ENCODE measurements at regions not wholly inside any gene's neighbourhood (a gene's known extent, or its start where the extent isn't known, plus 50 kb on each side); places are given as distances from the start of the nearest gene placed in this dataset.

DNA sequence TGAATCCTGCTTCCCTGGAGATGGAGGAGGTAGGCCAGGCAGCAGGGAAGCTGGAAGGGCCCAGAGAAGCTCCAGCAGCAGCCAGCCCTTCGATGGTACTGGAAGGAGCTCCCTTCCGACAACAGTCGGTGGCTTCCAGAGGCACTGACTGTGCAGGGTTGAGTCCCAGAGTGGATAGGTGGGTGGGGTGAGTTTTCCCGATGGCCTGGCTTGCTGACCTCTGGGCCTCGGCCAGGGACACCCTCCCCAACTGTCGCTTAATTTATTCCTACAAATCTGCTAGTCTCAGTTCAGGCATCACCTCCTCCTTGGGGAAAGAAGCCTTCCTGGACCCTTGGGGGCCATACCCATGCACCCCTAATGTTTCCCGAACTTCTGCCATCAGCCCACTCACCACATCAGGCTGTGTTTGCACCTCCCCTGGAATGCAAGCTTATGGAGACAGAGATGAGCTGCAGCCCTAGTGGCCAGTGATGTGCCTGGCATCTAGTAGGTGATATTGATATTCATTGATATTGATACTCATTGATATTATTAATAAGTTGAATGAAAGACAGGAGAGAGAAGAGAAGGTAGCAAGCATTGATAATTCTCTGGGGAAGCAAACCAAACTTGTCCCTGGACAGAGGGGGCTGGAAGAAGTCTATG lies 104.6 kb upstream of the BOD1 start:
- DNase-seq = no peak

DNA sequence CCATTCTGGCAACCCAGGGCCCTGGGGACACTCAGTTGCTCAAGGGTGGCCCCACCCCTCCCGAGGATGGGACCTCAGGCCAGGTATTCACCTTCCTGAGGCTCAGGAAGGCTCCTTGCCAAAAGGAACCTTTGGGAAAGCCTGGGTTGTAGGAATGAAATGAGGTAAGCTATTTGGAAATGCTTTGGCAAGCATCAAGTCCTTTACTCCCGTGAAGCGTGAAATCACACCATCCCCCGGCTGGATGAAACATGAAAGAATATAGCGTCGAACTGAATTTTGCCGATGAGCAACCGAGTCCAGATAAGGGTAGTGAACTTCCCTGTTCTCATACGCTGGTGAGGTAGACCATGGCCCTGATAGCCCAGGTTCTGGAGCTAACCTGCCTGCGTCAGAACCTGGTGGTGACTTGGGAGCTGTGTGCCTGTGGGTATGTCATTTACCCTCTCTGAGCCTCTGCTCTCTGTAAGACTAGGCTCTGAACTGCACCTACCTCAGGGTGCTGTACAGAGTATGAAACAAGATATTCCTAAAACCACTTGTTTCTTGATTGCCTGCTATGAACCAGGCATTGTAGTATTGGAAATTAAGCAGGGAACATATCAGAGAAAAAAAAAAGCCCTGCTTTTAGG lies 105.3 kb upstream of the BOD1 start:
- DNase-seq = no peak

DNA sequence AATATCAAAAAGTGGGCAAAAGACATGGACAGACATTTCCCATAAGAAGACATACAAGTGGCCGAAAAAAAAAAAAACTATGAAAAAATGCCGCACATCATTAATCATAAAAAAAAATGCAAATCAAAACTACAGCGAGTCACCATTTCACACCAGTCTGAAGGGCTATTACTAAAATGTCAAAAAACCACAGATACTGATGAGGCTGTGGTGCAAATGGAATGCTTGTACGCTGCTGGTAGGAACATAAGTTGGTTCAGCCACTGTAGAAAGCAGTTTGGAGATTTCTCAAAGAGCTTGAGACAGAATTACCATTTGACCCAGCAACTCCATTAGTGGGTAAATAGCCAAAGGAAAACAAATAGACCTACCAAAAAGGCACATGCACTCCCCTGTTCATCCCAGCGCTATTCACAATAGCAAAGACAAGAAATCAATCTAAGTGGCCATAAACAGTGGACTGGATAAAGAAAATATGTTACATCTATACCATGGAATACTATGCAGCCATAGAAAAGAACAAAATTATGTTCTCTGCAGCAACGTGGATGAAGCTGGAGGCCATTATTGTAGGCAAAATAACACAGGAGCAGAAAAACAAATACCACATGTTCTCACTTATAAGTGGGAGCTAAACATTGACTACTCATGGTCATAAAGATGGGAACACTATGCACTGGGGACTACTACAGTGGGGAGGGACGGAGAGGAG lies 110.6 kb upstream of the BOD1 start:
- DNase-seq = no peak

DNA sequence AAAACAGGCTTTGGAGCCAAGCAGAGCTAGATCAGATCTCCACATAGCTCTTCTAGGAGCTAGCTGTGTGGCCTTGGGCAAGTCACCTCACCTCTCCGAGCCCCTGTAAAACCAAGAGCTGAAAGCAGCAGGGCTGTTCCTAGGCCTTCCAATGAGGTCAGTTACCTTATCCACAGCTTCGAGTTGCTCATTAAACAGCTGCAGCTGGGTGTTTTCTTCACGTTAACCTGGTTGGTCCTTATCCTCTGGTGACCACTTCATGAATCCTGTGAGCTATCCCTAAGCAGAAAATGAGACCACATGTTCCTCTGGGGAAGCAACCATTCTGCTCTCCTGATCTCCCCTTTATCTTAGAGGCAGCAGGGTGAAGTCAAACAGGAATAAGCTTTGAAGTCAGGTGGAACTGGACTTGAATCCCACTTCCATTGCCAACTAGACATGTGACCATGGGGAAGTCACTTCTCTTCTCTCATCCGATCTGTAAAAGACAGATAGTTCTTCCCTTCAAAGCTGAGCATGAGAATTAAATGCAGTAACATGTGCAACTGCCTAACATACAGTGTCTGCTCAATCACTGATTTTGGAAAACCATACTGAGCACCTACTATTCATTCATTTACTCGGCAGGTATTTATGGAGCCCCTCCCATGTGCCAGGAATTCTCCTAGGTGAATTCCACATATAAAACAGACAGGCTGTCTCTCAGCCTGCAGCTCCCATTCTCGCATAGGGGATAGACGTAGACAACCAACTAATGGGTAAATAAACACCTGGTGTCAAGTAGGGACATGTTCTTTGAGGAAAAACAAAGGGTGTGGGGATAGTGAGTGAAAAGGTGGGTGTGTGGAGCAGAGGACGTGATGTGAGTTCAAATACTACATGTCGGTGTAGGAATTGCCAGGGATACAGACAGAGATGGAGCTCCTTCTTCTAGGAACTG lies 111.7 kb upstream of the BOD1 start:
- DNase-seq = no peak

DNA sequence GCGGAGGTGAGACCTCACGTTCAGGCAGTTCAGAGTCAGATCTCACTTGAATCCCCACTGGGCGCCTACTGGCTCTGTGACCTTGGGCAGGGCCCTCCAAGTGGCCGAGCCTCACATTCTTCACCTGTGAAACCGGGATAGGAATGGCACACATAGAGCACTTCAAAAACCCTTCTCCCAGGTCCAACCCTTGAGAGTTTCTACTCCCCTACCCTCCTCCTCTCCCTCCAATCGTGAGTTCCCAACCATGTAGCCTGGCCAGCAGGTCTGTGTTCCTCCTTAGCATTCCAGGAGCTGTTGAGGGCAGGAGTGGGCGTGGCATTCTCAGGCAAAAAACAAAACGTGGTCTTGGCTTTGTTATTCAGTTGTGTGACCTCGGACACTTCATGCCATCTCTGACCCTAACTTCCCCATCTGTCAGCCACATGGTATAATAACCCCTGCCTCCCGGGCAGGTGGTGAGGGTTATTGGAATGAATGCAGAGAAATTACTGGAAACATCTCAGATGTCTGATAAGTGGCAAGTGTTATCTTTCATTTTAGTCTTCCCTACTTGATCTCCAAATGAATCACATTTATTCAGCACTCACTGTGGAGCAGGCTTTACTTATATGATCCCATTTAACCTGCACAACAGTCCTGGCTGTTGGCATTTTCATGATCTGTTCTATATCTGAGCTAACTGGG lies 112.8 kb upstream of the BOD1 start:
- DNase-seq = no peak

DNA sequence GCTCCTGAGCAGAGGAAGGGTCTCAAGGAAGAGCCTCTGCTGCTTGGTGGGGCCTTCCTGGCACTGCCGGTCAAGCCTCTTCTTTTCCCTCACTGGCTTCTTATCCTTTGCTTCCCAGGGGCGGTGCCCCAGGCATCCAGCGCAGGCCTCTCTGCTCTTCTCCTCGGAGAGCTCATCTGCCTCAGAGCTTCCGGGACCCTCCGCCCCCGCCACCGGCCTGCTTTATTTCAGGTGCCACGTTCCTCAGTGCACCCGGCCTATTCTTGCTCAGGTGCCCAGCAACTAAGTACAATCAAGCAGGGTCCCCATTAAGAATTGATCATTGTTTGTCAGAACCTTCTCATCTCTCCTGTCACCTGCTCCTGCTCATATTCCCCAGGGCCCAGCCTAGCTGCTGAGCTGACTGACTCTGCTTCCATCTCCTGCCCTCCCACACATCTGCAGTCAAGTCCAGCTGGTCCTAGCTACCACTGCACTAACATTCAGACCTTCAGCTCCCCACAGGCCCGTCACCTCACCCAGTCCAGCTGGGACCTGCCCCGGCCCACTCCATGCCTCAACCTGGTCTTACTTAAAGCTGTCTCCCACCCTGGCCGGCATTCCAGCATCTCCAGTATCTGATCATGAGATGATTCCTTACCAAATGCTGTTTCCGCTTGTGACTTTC lies 114.3 kb upstream of the BOD1 start:
- DNase-seq = no peak

DNA sequence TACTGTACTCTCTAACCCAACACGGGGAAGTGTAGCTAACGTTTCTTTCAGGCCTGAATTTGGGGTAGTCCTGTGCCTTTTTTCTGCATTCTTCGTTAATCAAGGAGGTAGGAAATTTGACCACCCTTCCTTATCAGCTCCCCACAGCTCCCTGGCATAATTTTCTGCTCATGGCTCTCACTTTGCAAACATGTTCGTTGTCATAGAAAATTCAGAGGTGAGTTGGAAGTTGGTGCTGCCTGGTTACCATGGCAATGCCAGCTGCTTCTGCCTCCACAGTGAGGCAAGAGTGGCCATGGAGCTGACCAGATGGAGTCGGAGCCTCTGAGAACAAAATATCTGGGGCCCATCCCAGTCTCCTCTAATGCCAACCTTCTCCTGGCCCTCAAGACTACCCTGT lies 116.6 kb upstream of the BOD1 start:
- no peak for DNase-seq

DNA sequence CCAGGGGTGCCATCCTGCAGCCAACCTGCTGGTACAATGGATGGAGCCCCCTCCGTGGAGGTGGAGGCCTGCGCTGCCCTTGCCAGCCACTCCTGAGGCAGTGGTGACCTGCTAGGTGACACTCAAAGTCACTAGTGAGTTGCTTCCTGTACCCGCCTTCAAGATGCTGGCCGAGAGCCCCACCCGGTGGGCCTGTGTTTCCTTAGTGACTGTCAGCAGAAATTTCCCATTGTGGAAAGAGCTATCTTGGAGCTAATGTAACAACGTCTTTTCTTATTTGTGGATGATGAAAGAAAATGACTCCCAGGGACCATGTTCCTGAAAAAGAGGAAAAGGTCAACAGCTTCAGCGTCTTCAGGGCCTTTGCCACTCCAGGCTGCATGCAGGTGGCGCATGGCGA lies 117.0 kb upstream of the BOD1 start:
- DNase-seq = no peak

DNA sequence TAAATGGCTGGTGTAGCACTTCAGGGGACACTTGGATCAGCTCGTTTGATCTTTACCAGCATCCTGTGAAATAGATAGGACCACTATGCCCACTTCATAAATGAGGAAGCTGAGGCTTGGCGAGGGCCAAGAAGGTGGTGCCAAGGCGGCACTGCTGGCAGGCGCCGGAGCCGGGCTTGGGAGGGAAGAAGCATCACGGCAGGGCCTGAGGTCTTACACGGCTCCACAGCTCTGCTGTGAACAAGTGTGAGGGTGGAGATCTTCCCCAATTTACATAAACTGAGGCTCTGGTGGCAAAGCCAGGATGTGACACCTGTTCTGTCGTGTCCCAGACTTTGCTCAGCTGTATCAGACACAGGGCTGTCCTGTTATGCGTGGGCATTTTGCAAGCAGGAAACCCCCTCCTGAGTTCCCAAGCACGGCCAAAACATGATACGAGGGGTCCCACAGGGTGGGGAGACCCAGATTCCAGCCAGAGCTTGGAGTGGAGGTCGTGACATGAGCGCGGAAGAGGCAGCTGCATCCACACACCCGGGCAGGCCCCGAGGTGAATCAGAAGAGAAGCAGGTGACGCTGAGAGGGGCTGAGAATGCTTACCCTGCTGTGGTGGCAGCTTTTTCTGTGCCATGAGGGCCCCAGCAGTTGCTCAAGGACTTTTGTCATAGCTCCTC lies 117.5 kb upstream of the BOD1 start:
- no peak for DNase-seq

DNA sequence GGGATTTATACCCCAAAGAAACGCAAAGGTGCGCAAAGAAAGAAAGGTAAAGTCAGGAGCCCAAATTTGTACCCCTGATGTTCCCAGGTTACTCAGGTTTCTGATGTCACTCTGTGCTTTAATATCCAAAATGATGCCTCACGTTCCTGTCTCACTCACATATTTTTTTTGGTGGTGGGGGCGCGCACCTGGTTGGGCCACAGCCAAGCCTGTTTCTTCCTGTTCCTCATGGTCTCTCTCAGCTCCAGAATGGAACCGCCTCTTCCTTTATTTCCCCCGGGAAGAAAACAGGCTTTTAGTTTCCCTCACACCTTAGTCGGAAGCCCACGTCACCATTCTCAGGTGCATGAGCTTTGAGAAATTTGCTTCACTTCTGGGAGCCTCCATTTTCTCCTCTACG lies 118.3 kb upstream of the BOD1 start:
- DNase-seq = no peak

DNA sequence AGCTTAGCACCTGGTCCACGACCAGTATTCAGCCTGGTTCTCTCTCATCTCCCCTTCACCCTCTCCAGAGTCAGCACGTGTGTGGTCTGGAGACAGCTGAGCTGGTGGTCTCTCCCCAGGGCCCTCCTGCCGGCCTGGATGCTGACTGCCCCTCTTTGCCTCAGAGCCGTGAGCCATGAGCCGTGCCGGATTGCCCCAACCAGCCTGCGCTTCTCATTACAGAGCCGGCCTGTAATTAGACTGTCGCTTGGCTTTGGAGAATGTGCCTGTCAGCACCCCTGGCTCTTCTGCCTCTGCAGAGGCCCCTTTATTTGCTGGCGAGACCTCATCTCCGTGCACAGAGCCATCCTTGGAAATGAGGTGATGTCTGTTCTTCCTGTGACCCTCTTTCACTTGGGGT lies 118.7 kb upstream of the BOD1 start:
- no peak for DNase-seq

DNA sequence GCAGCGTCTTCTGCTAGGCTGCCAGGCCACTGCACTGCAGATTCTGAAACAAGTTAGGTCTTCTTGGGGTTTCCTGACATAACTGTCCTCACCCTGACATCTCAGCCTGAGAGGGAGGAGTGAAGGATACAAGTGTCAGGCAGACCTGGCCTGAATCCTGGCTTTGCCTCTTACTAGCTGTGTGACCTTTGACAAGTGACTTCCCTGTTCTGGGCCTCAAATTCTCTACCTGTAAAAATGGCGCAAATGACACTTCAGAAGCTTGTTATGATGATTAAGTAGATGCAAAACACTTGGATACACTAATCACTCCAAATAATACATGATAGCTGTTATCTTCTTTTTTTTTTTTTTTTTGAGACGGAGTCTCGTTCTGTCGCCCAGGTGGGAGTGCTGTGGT lies 119.2 kb upstream of the BOD1 start:
- no peak for DNase-seq

DNA sequence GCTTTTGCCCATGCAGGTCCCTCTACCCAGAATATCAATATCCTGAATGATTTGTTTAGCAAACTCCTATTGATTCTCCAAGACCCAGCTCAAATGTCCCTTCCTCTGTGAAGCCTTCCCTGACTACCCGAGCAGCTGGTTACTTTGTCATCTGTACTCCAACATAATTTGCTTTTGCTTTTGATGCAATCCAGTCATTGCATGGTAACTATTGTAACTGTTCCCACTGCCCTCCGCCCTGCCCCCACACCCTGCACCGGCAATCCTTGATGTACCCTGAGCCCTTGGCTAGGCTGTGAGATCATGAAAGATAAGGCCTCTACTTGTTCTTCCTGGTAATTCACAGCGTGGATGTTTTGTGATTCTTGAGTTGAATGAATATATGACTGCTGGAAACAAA lies 119.9 kb upstream of the BOD1 start:
- DNase-seq = no peak

DNA sequence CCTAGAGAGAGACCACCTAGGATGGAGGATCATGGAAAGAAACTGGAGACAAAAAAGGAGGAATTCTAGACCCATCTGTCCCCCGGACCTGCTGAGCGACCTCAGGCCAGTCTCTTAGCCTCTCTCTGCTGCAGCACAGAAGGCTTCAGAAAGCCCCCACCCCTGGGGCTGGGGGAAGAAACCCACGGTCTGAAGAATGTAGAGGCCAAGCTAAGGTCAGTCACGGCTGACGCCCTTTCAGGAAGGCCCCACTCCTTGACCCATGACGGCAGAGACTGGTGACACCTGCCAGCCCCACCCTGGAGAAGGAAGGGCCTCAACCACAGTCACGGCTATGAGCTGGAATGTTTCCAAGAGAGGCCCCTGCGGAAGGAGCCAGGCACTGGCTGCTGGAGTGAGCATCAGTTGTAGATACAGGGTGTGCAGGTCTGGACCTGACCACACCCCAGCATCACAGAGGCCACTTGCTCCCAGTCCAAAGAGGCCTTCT lies 120.5 kb upstream of the BOD1 start:
- DNase-seq = no peak

DNA sequence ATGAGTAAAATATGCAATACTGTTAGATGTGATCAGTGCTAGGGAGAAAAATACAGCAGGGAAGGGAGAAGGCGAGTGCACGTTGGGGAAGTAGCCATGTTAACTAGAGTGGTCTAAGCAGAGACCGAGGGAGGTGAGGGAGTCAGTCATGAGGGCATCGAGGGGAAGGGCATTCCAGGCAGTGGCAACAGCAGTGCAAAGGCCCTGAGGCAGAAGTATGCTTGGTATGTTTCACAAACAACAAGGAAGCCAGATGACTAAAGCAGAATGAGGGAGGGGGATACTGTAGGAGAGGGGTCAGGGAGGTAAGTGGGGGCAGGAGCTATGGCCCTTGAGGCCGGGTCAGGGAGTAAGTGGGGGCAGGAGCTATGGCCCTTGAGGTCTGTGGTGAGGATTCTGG lies 123.3 kb upstream of the BOD1 start:
- DNase-seq = no peak

DNA sequence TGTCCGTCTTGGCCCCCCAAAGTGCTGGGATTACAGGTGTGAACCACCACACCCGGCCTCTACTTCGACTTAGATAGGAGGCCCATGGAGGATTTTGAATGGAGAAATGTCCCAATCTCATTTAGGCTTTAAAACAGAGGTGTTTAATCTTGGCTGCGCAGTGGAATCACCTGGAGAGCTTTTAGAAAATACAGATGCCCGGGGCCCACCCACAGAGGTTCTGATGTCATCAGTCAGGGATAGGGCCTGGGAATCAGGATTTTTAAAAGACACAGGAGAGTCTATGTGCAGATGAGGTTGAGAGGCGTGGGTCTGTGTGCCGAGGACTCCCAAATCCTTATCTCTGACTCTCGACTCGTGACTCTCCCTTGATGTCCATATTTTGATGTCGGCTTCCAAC lies 124.0 kb upstream of the BOD1 start:
- DNase-seq = no peak

DNA sequence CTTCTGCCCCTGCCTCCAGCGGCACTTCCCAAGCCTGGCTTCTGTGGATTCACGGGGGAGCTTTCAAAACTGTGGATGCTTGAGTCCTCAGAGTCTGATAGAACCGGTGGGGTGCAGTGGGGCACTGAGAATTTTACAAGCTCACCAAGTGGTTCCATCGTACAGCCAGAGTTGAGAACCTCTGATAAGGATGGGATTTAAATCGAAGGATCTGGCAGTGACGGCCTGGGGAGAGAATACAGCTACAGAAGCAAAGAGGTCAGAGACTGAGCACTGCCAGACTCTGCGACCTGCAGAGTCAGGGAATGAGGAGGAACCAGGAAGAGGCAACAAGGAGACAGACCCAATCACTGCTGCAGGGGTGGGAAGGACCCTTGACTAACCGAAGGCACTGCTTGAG lies 124.6 kb upstream of the BOD1 start:
- no peak for DNase-seq

DNA sequence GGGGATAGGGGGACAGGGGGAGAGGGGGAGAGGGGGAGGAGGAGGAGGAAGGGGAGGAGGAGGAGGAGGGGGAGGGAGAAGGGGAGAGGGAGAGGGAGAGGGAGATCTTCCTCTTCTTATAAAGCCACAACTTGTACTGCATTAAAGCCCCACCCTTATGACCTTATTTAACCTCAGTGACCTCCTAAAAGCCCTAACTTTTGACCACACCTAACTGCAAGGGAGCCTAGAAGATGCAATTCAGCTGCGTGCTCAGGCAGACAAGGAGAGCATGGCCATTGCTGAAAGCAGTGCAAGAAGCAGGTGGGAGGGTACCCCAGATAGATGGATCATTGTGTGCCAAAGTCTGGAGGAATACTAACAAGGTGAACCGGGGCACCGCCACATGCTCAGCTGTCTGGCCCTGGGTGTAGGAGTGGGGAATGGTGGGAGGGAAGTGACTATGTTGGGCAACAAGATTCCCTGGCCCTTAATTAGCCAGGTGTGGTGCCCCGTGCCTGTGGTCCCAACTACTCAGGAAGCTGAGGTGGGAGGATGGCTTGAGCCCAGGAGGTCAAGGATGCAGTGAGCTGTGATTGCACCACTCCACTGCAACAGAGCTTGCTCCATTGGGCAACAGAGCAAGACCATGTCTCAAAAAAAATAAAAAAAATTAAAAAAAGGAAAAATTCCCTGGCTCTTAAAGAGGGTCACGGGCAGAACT lies 125.4 kb upstream of the BOD1 start:
- DNase-seq = no peak

DNA sequence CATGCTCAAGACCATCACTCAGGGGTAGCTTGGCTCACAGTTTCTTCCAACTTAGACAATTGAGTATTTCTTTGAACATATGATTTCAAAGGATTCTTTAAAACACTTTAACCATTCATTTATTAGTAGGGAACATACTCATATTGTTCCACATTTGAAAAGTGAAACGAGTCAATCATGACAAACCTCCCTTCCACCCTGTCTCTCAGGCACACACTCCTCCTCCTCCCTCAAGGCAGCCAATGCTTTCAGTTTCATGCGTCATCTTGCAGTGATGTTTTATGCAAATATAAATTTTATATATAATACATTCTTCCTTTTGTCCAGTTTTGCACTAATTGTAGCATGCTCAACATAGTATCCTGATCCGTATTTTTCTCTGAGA lies 126.0 kb upstream of the BOD1 start:
- DNase-seq = no peak

DNA sequence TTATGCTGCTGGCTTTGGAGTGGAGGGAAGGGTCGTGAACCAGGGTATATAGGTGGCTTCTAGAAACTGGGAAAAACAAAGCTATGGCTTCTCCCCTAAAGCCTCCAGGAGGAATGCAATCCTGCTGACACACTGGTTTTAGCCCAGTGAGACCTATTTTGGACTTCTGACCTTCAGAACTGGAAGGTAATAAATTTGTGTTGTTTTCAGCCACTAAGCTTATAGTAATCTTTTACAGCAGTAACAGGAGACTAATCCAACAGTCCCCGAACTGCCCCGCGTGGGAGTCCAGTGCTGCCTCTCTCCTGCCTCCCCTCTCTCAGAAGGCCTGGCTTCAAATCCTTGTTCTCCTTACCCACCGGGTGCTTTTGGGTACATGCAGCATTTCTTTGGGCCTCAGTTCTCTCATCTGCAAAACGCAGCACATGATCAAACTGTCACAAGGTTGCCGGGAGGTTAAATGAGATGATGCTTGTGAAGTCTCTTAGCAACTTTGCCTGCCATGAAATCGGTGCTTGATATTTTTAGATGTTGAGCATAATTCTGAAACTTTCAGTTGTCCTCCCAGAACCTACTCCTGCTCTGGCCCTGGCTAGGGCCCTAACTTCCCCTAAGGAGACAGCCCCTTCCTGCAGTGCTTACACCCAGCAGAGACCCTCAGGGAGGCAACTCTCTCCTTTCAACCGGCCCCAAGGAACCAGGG lies 127.3 kb upstream of the BOD1 start:
- DNase-seq = no peak
